Fibroblast of villous mesenchyme (primary cell): ENCODE measurements at regions not wholly inside any gene's neighbourhood (a gene's known extent, or its start where the extent isn't known, plus 50 kb on each side); places are given as distances from the start of the nearest gene placed in this dataset.

Experiments used
- DNase-seq: peaks from one replicate; pipeline ENCODE4 v3.0.0-alpha.2; 2010; ENCODE audit warnings: low read depth
- H3K4me3 ChIP-seq: 2 replicates; pipeline ENCODE4 v1.5.1; 2011; ENCODE audit warnings: low read depth, mild to moderate bottlenecking, low read length
- TF ChIP-seq, protein P1 (sequence below): IDR thresholded peaks from 2 replicates; pipeline ENCODE4 v1.5.1; 2012; ENCODE audit warnings: low read depth, mild to moderate bottlenecking, low read length; ENCODE audit not compliant: insufficient read depth

GRCh38 chr20:56157530-56158203 is 90.9 kb upstream of the MC3R start:
- no peak for DNase-seq
- TF ChIP-seq, protein P1, sequence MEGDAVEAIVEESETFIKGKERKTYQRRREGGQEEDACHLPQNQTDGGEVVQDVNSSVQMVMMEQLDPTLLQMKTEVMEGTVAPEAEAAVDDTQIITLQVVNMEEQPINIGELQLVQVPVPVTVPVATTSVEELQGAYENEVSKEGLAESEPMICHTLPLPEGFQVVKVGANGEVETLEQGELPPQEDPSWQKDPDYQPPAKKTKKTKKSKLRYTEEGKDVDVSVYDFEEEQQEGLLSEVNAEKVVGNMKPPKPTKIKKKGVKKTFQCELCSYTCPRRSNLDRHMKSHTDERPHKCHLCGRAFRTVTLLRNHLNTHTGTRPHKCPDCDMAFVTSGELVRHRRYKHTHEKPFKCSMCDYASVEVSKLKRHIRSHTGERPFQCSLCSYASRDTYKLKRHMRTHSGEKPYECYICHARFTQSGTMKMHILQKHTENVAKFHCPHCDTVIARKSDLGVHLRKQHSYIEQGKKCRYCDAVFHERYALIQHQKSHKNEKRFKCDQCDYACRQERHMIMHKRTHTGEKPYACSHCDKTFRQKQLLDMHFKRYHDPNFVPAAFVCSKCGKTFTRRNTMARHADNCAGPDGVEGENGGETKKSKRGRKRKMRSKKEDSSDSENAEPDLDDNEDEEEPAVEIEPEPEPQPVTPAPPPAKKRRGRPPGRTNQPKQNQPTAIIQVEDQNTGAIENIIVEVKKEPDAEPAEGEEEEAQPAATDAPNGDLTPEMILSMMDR, result no peak
- no peak overlapping the region for H3K4me3 ChIP-seq

DNA sequence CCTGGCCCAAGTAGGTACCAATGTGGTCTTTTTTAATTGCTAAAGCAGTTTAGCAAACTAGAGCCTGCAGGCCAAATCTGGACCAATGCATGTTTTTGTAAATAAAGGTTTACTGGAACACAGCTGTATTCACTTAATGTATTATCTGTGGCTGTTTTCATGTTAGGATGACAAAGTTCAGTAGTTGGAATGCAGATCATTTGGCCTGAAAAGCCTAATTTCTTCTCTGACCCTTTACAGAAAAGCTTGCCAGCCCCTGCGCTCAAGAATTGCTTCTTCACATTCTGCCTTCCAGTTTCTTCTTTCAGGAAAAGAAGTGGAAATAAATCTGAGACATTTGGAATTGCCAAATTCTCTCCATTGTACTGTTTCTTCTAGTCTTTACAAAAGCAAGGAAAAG is 90.0 kb upstream of the MC3R start:
- TF ChIP-seq, protein P1, result no peak
- H3K4me3 ChIP-seq, result no peak overlapping the region
- DNase-seq, result no peak

- no peak for DNase-seq
- TF ChIP-seq, protein P1, result no peak
- no peak overlapping the region for H3K4me3 ChIP-seq
Observed at GRCh38 chr20:56160956-56161355, 87.6 kb upstream of the MC3R start.

- H3K4me3 ChIP-seq, result no peak overlapping the region
- DNase-seq, result no peak
- TF ChIP-seq, protein P1, result no peak
Observed at GRCh38 chr20:56163806-56164205, 84.7 kb upstream of the MC3R start.

GRCh38 chr20:56166781-56167465 is 81.6 kb upstream of the MC3R start:
- H3K4me3 ChIP-seq, result no peak overlapping the region
- DNase-seq, result no peak
- TF ChIP-seq, protein P1, result no peak

DNA sequence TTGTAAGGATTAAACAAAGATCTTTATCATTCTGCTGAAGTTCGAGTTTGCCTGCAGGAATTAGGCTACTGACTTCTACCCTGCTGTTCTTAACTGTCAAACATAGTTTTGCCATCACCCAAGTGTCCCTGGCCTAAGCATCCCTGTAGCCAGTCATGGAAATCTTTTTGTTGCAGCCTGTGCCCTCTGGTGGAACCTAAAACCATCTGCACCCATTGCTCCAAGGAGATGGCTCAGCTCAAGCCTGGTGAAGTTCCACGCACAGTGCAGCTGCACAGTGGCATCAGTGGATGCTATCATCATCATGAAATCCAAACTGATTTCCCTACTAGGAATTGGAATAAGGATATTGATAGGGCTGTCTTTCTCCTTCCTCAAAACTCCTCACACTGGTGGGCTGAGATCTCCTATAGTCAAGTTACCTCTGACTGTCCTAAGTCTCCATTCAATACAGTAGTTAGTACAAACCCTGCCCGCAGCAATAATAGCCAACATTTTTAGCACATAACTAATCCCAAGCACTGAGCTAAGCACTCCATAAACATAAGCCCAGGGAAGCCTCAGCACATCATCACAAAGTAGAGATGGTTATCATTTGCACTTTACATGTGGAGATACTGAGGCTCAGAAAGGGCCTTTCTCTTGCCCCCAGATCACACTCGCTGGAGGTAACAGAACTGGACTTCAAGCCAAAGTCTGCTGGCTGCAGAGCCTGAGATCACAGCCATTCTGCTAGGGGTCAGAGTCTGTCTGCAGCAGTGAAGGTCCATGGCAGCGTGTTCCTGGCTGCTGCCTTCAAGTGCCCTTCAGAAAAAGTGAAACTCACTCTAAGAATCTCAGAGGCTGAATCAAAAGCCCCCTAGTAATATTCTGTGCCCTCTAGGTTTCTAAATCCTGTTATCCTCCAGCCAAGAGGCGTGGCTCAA is 77.2 kb upstream of the MC3R start:
- peak; percentile 5 for DNase-seq
- TF ChIP-seq, protein P1, result peak; percentile 19

More for the DNA sequence above, 77.2 kb upstream of the MC3R start:
- H3K4me3 ChIP-seq, result no peak overlapping the region
